Loucy (cell line): ENCODE measurements at regions not wholly inside any gene's neighbourhood (a gene's known extent, or its start where the extent isn't known, plus 50 kb on each side); places are given as distances from the start of the nearest gene placed in this dataset.
"Not testable (repeated sequence)": the region's sequence is repeated elsewhere in the genome, so short reads cannot be mapped to it uniquely, and the experiment has no call there.

Source experiments
- H2AFZ ChIP-seq: fragments of 200-600 bp; sonication (generic); 2 replicates; pipeline ENCODE4 v1.6.0; 2016; ENCODE audit warnings: antibody characterized with exemption, mild to moderate bottlenecking, low read length, moderate library complexity
- H3F3A ChIP-seq: fragments of 200-600 bp; 2 replicates; pipeline ENCODE4 v1.6.0; 2016; ENCODE audit warnings: antibody characterized with exemption, low read depth, mild to moderate bottlenecking
- H3K27me3 ChIP-seq: fragments of 200-600 bp; sonication (generic); 2 replicates; pipeline ENCODE4 v1.6.1; 2014; ENCODE audit warnings: low read length, mild to moderate bottlenecking; ENCODE audit not compliant: insufficient read depth, poor library complexity, severe bottlenecking
- H3K36me3 ChIP-seq: fragments of 200-600 bp; sonication (generic); 2 replicates; pipeline ENCODE4 v1.6.1; 2016; ENCODE audit warnings: low read length; ENCODE audit not compliant: insufficient read depth
- H3K4me1 ChIP-seq: fragments of 200-600 bp; sonication (generic); 2 replicates; pipeline ENCODE4 v1.5.1; 2014; ENCODE audit warnings: low read length, mild to moderate bottlenecking; ENCODE audit not compliant: insufficient read depth, poor library complexity, severe bottlenecking
- H3K4me2 ChIP-seq: fragments of 200-600 bp; sonication (generic); 2 replicates; pipeline ENCODE4 v1.6.0; 2014; ENCODE audit warnings: antibody characterized with exemption, low read length, low read depth, mild to moderate bottlenecking; ENCODE audit not compliant: poor library complexity, severe bottlenecking
- H3K4me3 ChIP-seq: fragments of 200-600 bp; sonication (generic); 2 replicates; pipeline ENCODE4 v1.5.1; 2014; ENCODE audit warnings: low read length, mild to moderate bottlenecking, mixed read lengths; ENCODE audit not compliant: poor library complexity, severe bottlenecking
- H3K79me2 ChIP-seq: fragments of 200-600 bp; sonication (generic); 2 replicates; pipeline ENCODE4 v1.6.1; 2014; ENCODE audit warnings: low read length; ENCODE audit not compliant: insufficient read depth
- H3K9ac ChIP-seq: fragments of 200-600 bp; sonication (generic); 2 replicates; pipeline ENCODE4 v1.6.0; 2014; ENCODE audit warnings: mild to moderate bottlenecking, low read depth, low read length, moderate library complexity; ENCODE audit not compliant: poor library complexity, severe bottlenecking
- H3K9me2 ChIP-seq: fragments of 200-600 bp; sonication (generic); replicated peaks from 2 replicates; pipeline ENCODE4 v1.6.1; 2016; ENCODE audit warnings: low read depth, low read length, mixed read lengths
- H3K9me3 ChIP-seq: fragments of 200-600 bp; sonication (generic); 2 replicates; pipeline ENCODE4 v1.6.1; 2014; ENCODE audit warnings: mild to moderate bottlenecking, antibody characterized with exemption, low read length, low read depth; ENCODE audit not compliant: insufficient read depth
- H4K20me1 ChIP-seq: fragments of 200-600 bp; sonication (generic); 2 replicates; pipeline ENCODE4 v1.6.0; 2014; ENCODE audit warnings: antibody characterized with exemption, low read length, mild to moderate bottlenecking; ENCODE audit not compliant: insufficient read depth, poor library complexity, severe bottlenecking
- CTCF ChIP-seq: fragments of 200-600 bp; sonication (generic); conservative IDR thresholded peaks from 2 replicates; pipeline ENCODE4 v1.5.1; 2014; ENCODE audit warnings: mild to moderate bottlenecking, antibody characterized with exemption, low read length
- EZH2phosphoT487 ChIP-seq: fragments of 200-600 bp; IDR thresholded peaks from 2 replicates; pipeline ENCODE4 v1.6.1; 2018; ENCODE audit warnings: antibody characterized with exemption, mild to moderate bottlenecking, moderate library complexity, borderline replicate concordance

- Histone ChIP-seq H3K9ac (no peak overlapping the region), H4K20me1 (no peaks in the 10 kb centered on the region), H3K4me2 (no peak overlapping the region), H3K4me3 (no peak overlapping the region), H3K27me3 (no peaks in the 10 kb centered on the region), H3K79me2 (no peaks in the 10 kb centered on the region), H2AFZ (no peak overlapping the region), H3K4me1 (no peaks in the 10 kb centered on the region), H3K36me3 (no peaks in the 10 kb centered on the region), H3K9me3 (no peaks in the 10 kb centered on the region), H3F3A (no peaks in the 10 kb centered on the region), H3K9me2 (no peaks in the 10 kb centered on the region)
- TF ChIP-seq CTCF (no peak), EZH2phosphoT487 (no peak)
These were observed 105.4 kb upstream of the GRIN2B start for GRCh38 chr12:14086838-14087237.

- H3K9ac ChIP-seq = no peak overlapping the region
- no peaks in the 10 kb centered on the region for H3K36me3 ChIP-seq
- H3K4me3 ChIP-seq = no peak overlapping the region
- H3K4me1 ChIP-seq = no peaks in the 10 kb centered on the region
- TF ChIP-seq EZH2phosphoT487 = no peak
- no peak for TF ChIP-seq CTCF
- H3K9me2 ChIP-seq = no peaks in the 10 kb centered on the region
- H3K79me2 ChIP-seq = no peaks in the 10 kb centered on the region
- H2AFZ ChIP-seq = no peak overlapping the region
- no peak overlapping the region for H3K4me2 ChIP-seq
- H3K9me3 ChIP-seq = no peaks in the 10 kb centered on the region
- no peaks in the 10 kb centered on the region for H3K27me3 ChIP-seq
- H4K20me1 ChIP-seq = no peaks in the 10 kb centered on the region
- H3F3A ChIP-seq = no peaks in the 10 kb centered on the region
These were observed 118.6 kb upstream of the GRIN2B start for GRCh38 chr12:14099994-14100393.

GRCh38 chr12:14101556-14101955 is 120.2 kb upstream of the GRIN2B start:
- H2AFZ ChIP-seq, H3F3A ChIP-seq, H3K9me2 ChIP-seq, H3K79me2 ChIP-seq, H3K9ac ChIP-seq, H3K36me3 ChIP-seq, H3K9me3 ChIP-seq, H3K4me3 ChIP-seq, H4K20me1 ChIP-seq, H3K27me3 ChIP-seq, H3K4me1 ChIP-seq, H3K4me2 ChIP-seq: not testable (repeated sequence)

- H3K4me1 ChIP-seq = no peaks in the 10 kb centered on the region
- TF ChIP-seq CTCF (peak; percentile 62), EZH2phosphoT487 (no peak)
- no peaks in the 10 kb centered on the region for H3K36me3 ChIP-seq
- H3K9me2 ChIP-seq = no peaks in the 10 kb centered on the region
- H3K27me3 ChIP-seq = no peaks in the 10 kb centered on the region
- H3K4me3 ChIP-seq = no peak overlapping the region
- H3F3A ChIP-seq = no peaks in the 10 kb centered on the region
- H4K20me1 ChIP-seq = no peaks in the 10 kb centered on the region
- H2AFZ ChIP-seq = no peak overlapping the region
- no peak overlapping the region for H3K4me2 ChIP-seq
- H3K79me2 ChIP-seq = no peaks in the 10 kb centered on the region
- H3K9ac ChIP-seq = no peak overlapping the region
- no peaks in the 10 kb centered on the region for H3K9me3 ChIP-seq
These were observed 129.9 kb upstream of the GRIN2B start for GRCh38 chr12:14111230-14111865.
